VCaP (cell line): ENCODE measurements at regions not wholly inside any gene's neighbourhood (a gene's known extent, or its start where the extent isn't known, plus 50 kb on each side); places are given as distances from the start of the nearest gene placed in this dataset.

Experiments
- H3K27ac ChIP-seq: fragments of 450-650 bp; 2 replicates; pipeline ENCODE4 v1.5.1; 2017
- CTCF ChIP-seq: fragments of 450-650 bp; conservative IDR thresholded peaks from 2 replicates; pipeline ENCODE4 v1.5.1; 2017; ENCODE audit warnings: mild to moderate bottlenecking, moderate library complexity

GRCh38 chr9:2414465-2414864 lies 207.1 kb upstream of the VLDLR start:
- H3K27ac ChIP-seq: no peak overlapping the region
- TF ChIP-seq CTCF: no peak

- no peak overlapping the region for H3K27ac ChIP-seq
- no peak for TF ChIP-seq CTCF
These were observed 206.3 kb upstream of the VLDLR start for GRCh38 chr9:2415326-2415725.

- TF ChIP-seq CTCF: no peak
- no peak overlapping the region for H3K27ac ChIP-seq
These were observed 203.9 kb upstream of the VLDLR start for GRCh38 chr9:2417730-2418129.

GRCh38 chr9:2418619-2419018 lies 203.0 kb upstream of the VLDLR start:
- no peak for TF ChIP-seq CTCF
- no peak overlapping the region for H3K27ac ChIP-seq

GRCh38 chr9:2419347-2419746 lies 202.2 kb upstream of the VLDLR start:
- TF ChIP-seq CTCF: no peak
- no peak overlapping the region for H3K27ac ChIP-seq

- no peak overlapping the region for H3K27ac ChIP-seq
- TF ChIP-seq CTCF: no peak
These were observed 201.0 kb upstream of the VLDLR start for GRCh38 chr9:2420543-2420942.

GRCh38 chr9:2424619-2425033 lies 197.0 kb upstream of the VLDLR start:
- no peak for TF ChIP-seq CTCF
- H3K27ac ChIP-seq: no peak overlapping the region

- no peak for TF ChIP-seq CTCF
- peak overlapping the region; percentile 72; the same call in 1 of the 2 replicates for H3K27ac ChIP-seq
These were observed 195.9 kb upstream of the VLDLR start for GRCh38 chr9:2425676-2426075.
